Suprapubic skin (tissue), 4 donors: ENCODE measurements at regions not wholly inside any gene's neighbourhood (a gene's known extent, or its start where the extent isn't known, plus 50 kb on each side); places are given as distances from the start of the nearest gene placed in this dataset.

Source experiments
- DNase-seq, 2 donors: peaks; one replicate each; pipeline ENCODE4 v3.0.0-alpha.2; 2019; ENCODE audit warnings: low spot score in 2 of 2
- H3K27ac ChIP-seq: fragments of 200-600 bp; sonication (generic); one replicate; pipeline ENCODE4 v1.5.1; 2019
- H3K27me3 ChIP-seq: fragments of 200-600 bp; sonication (generic); one replicate; pipeline ENCODE4 v1.5.1; 2019
- H3K36me3 ChIP-seq: fragments of 200-600 bp; sonication (generic); one replicate; pipeline ENCODE4 v1.5.1; 2019
- H3K4me1 ChIP-seq: fragments of 200-600 bp; sonication (generic); one replicate; pipeline ENCODE4 v1.5.1; 2019
- H3K4me3 ChIP-seq: fragments of 200-600 bp; sonication (generic); one replicate; pipeline ENCODE4 v1.5.1; 2019; ENCODE audit warnings: mild to moderate bottlenecking
- H3K9me3 ChIP-seq: fragments of 200-600 bp; sonication (generic); one replicate; pipeline ENCODE4 v1.5.1; 2019
- CTCF ChIP-seq, 2 donors: fragments of 200-600 bp in 1 of 2; fragments of 450-650 bp in 1 of 2; sonication (generic) in 1 of 2; IDR thresholded peaks; one replicate each; pipeline ENCODE4 v1.5.1; 2016 to 2019; ENCODE audit warnings: antibody characterized with exemption in 2 of 2, mild to moderate bottlenecking in 1 of 2, moderate library complexity in 1 of 2
- EP300 ChIP-seq: sonication (generic); formaldehyde crosslinking; IDR thresholded peaks from one replicate; pipeline ENCODE4 v1.6.1; 2017; ENCODE audit warnings: antibody characterized with exemption
- POLR2A ChIP-seq, 2 donors: fragments of 450-650 bp; IDR thresholded peaks; one replicate each; pipeline ENCODE4 v1.6.1; 2017; ENCODE audit warnings: antibody characterized with exemption in 2 of 2, mild to moderate bottlenecking in 2 of 2, moderate library complexity in 2 of 2
- POLR2AphosphoS5 ChIP-seq, 3 donors: sonication (generic); formaldehyde crosslinking; IDR thresholded peaks; one replicate each; pipeline ENCODE4 v1.6.1; 2017; ENCODE audit warnings: antibody characterized with exemption in 3 of 3
- WGBS: methylation state at CpG from one replicate; pipeline ENCODE4 v1.1.5; 2018; 5-methylcytosine and 5-hydroxymethylcytosine counted together

GRCh38 chr5:102659151-102659550 is 96.0 kb upstream of the PAM start:
- H3K27ac ChIP-seq, result no peak overlapping the region
- no peaks in the 10 kb centered on the region for H3K27me3 ChIP-seq
- no peaks in the 10 kb centered on the region for H3K36me3 ChIP-seq
- peaks cover 9% of the 10 kb centered on the region for H3K4me1 ChIP-seq
- WGBS, result 55% methylated on average over 2 of the region's 2 CpGs
- H3K9me3 ChIP-seq, result no peaks in the 10 kb centered on the region
- TF ChIP-seq CTCF (IDR thresholded peaks at IDR 0.05) (no peak), EP300 (no peak), POLR2A (IDR thresholded peaks at IDR 0.05) (no peak), POLR2AphosphoS5 (IDR thresholded peaks at IDR 0.05) (no peak)
- DNase-seq, result no peak
- H3K4me3 ChIP-seq, result no peak overlapping the region

- Histone ChIP-seq H3K36me3 (no peaks in the 10 kb centered on the region), H3K27me3 (no peaks in the 10 kb centered on the region), H3K27ac (no peak overlapping the region), H3K4me1 (peaks cover 15% of the 10 kb centered on the region), H3K9me3 (no peaks in the 10 kb centered on the region), H3K4me3 (no peak overlapping the region)
- TF ChIP-seq POLR2A (IDR thresholded peaks at IDR 0.05), result no peak
- TF ChIP-seq EP300, result no peak
- no peak for TF ChIP-seq POLR2AphosphoS5 (IDR thresholded peaks at IDR 0.05)
- TF ChIP-seq CTCF (IDR thresholded peaks at IDR 0.05), result no peak
- DNase-seq, result no peak
- WGBS, result 96% methylated on average over 2 of the region's 2 CpGs
Measured at GRCh38 chr5:102660111-102660510, 95.0 kb upstream of the PAM start.

- Histone ChIP-seq H3K9me3 (no peaks in the 10 kb centered on the region), H3K4me3 (no peak overlapping the region), H3K36me3 (no peaks in the 10 kb centered on the region), H3K27ac (no peak overlapping the region), H3K27me3 (no peaks in the 10 kb centered on the region), H3K4me1 (peaks cover 15% of the 10 kb centered on the region)
- TF ChIP-seq EP300 (no peak), POLR2A (IDR thresholded peaks at IDR 0.05) (no peak), POLR2AphosphoS5 (IDR thresholded peaks at IDR 0.05) (no peak), CTCF (IDR thresholded peaks at IDR 0.05) (no peak)
- no peak for DNase-seq
- WGBS, result 42% methylated on average over 1 of the region's 1 CpG
Measured at GRCh38 chr5:102663749-102664530, 91.2 kb upstream of the PAM start.

DNA sequence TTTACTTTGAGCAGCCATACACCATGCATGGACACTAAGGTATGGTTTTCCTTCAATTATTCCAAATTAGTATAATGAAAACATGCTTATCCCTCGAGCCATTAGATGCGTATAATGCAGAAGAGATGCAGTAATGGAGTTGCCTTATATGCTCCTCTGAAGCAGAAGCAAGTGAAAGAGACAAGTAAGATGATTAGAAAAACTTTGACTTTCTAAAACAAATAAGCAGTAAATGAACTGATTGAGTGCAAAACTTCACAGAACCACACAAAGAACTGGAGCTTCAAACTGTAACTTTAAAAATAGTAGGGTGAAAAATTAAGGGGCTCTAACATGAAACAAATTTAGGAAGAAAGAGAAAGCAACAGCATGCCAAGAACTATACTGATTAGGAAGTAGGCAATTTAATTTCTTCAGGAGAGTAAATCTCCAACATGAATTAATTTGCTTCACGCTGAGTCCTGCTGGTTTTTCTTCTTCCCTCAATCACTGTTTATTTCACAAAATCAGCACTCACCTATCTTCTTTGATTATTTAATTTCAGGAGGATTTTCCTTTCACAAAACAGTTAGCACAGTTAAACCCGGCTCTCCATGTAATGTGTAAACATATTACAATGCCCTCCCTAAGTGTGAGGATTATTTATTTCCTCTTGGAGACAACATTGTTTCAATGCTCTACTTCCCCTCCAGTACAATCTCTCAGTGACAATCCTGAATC is 90.3 kb upstream of the PAM start:
- TF ChIP-seq EP300 (no peak), POLR2A (IDR thresholded peaks at IDR 0.05) (no peak), POLR2AphosphoS5 (IDR thresholded peaks at IDR 0.05) (no peak), CTCF (IDR thresholded peaks at IDR 0.05) (no peak)
- no peak overlapping the region for H3K4me3 ChIP-seq
- WGBS, result 66% methylated on average over 4 of the region's 4 CpGs
- H3K9me3 ChIP-seq, result no peaks in the 10 kb centered on the region
- no peak overlapping the region for H3K27ac ChIP-seq
- no peaks in the 10 kb centered on the region for H3K36me3 ChIP-seq
- H3K4me1 ChIP-seq, result peaks cover 15% of the 10 kb centered on the region
- no peaks in the 10 kb centered on the region for H3K27me3 ChIP-seq
- no peak for DNase-seq

DNA sequence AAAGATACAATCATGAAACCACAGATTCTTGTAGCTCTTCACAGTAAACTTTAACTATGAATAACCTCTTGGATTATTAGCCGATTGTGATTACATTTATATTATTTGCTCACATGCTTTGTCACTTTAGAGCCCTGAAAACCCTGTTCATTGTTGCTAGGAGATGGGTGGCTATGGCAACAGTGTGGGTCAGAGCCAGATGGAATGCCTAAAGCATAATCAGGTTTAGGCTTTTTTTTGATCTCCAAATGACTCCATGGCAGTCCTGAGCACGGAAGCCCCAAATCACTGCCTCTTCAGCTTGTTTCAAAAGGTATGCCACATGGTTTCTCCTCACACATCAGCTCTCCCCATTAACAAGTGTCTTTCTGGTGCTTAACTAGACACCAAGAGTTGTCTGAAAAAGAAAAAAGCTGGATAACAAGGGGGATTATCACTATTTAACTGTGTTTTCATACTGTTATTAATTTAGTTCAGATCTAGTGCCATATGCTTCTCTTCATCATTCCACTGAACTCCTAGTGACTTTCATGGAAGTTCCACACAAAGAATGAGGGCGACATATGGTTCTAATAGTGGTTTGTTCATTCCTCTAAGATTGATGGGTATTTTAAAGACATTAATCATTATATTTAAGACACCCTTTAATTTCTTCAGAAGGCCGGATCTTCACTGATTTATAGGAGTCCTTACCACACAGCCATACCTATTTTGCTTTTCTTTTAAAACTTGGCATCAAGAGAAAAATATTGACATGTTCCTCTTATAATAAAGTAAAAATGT is 88.8 kb upstream of the PAM start:
- Histone ChIP-seq H3K9me3 (no peaks in the 10 kb centered on the region), H3K36me3 (no peaks in the 10 kb centered on the region), H3K4me3 (no peak overlapping the region), H3K27ac (no peak overlapping the region), H3K4me1 (peaks cover 15% of the 10 kb centered on the region), H3K27me3 (no peaks in the 10 kb centered on the region)
- DNase-seq, result no peak
- TF ChIP-seq POLR2AphosphoS5 (IDR thresholded peaks at IDR 0.05), result no peak
- no peak for TF ChIP-seq POLR2A (IDR thresholded peaks at IDR 0.05)
- no peak for TF ChIP-seq CTCF (IDR thresholded peaks at IDR 0.05)
- no peak for TF ChIP-seq EP300
- 53% methylated on average over 4 of the region's 4 CpGs for WGBS
